Thoracic aorta (tissue), 2 donors: ENCODE measurements at regions not wholly inside any gene's neighbourhood (a gene's known extent, or its start where the extent isn't known, plus 50 kb on each side); places are given as distances from the start of the nearest gene placed in this dataset.

Source experiments
- ATAC-seq: fragments of 150-250 bp; one replicate; pipeline ENCODE4 v1.8.0; 2017; ENCODE audit warnings: low read depth; ENCODE audit not compliant: insufficient number of reproducible peaks, low FRiP score
- DNase-seq: peaks from one replicate; pipeline ENCODE4 v3.0.0-alpha.2; 2020; ENCODE audit warnings: low spot score
- H3K27ac ChIP-seq, 2 donors: fragments of 200-600 bp; sonication (generic); 1 replicate in 1 of 2; 2 replicates in 1 of 2; pipeline ENCODE4 v1.5.1; 2016; ENCODE audit warnings: mild to moderate bottlenecking in 2 of 2, moderate library complexity in 2 of 2
- H3K27me3 ChIP-seq: fragments of 200-600 bp; sonication (generic); replicated peaks from 2 replicates; pipeline ENCODE4 v1.6.0; 2016; ENCODE audit warnings: mild to moderate bottlenecking; ENCODE audit not compliant: insufficient read depth
- H3K36me3 ChIP-seq: fragments of 200-600 bp; sonication (generic); one replicate; pipeline ENCODE4 v1.5.1; 2016
- H3K4me1 ChIP-seq, 2 donors: fragments of 200-600 bp; sonication (generic); 1 replicate in 1 of 2; 2 replicates in 1 of 2; pipeline versions ENCODE4 v1.5.1 to v1.6.0; 2016; ENCODE audit warnings: low read depth in 2 of 2, mild to moderate bottlenecking in 1 of 2; ENCODE audit not compliant: control insufficient read depth in 1 of 2
- H3K4me3 ChIP-seq: fragments of 200-600 bp; sonication (generic); 2 replicates; pipeline ENCODE4 v1.5.1; 2016; ENCODE audit warnings: mild to moderate bottlenecking
- H3K9me3 ChIP-seq: fragments of 200-600 bp; sonication (generic); 2 replicates; pipeline ENCODE4 v1.5.1; 2016
- CTCF ChIP-seq: fragments of 200-600 bp; sonication (generic); IDR thresholded peaks from one replicate; pipeline ENCODE4 v1.5.1; 2019; ENCODE audit warnings: antibody characterized with exemption

GRCh38 chr16:79909571-79909970, 309.0 kb upstream of the MAF start:
- Histone ChIP-seq H3K27ac (no peak overlapping the region), H3K9me3 (no peaks in the 10 kb centered on the region), H3K4me3 (no peak overlapping the region), H3K36me3 (no peaks in the 10 kb centered on the region), H3K4me1 (peaks cover 0 to 11% of the 10 kb centered on the region in 2 donors), H3K27me3 (no peaks in the 10 kb centered on the region)
- no peak for DNase-seq
- TF ChIP-seq CTCF: no peak
- ATAC-seq: no peak

- Histone ChIP-seq H3K27me3 (no peaks in the 10 kb centered on the region), H3K4me3 (no peak overlapping the region), H3K4me1 (no peaks in the 10 kb centered on the region), H3K36me3 (no peaks in the 10 kb centered on the region), H3K27ac (no peak overlapping the region), H3K9me3 (no peaks in the 10 kb centered on the region)
- ATAC-seq (no peak), DNase-seq (no peak)
- TF ChIP-seq CTCF: no peak
Measured at GRCh38 chr16:79903471-79903870, 302.9 kb upstream of the MAF start.

- DNase-seq (no peak), ATAC-seq (no peak)
- Histone ChIP-seq H3K9me3 (no peaks in the 10 kb centered on the region), H3K4me1 (no peaks in the 10 kb centered on the region), H3K27me3 (no peaks in the 10 kb centered on the region), H3K27ac (no peak overlapping the region), H3K4me3 (no peak overlapping the region), H3K36me3 (no peaks in the 10 kb centered on the region)
- no peak for TF ChIP-seq CTCF
Measured at GRCh38 chr16:79902351-79902750, 301.8 kb upstream of the MAF start.

DNA sequence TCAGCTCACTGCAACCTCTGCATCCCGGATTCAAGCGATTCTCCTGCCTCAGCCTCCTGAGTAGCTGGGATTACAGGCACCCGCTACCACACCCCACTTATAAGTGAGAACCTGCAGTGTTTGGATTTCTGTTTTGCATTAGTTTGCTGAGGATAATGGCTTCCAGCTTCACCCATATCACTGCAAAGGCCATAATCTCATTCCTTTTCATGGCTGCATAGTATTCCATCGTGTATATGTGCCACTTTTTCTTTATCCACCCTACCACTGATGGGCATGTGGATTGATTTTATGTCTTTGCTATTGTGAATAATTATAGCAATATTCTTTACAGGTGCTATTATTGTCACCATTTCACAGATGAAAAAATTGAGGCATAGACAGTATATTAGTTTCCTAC, 301.0 kb upstream of the MAF start:
- H3K4me3 ChIP-seq: no peak overlapping the region
- H3K27me3 ChIP-seq: no peaks in the 10 kb centered on the region
- no peak for TF ChIP-seq CTCF
- no peak overlapping the region for H3K27ac ChIP-seq
- no peaks in the 10 kb centered on the region for H3K4me1 ChIP-seq
- no peaks in the 10 kb centered on the region for H3K9me3 ChIP-seq
- DNase-seq: no peak
- H3K36me3 ChIP-seq: no peaks in the 10 kb centered on the region
- no peak for ATAC-seq

- DNase-seq (no peak), ATAC-seq (no peak)
- no peak for TF ChIP-seq CTCF
- Histone ChIP-seq H3K9me3 (no peaks in the 10 kb centered on the region), H3K27ac (no peak overlapping the region), H3K27me3 (no peaks in the 10 kb centered on the region), H3K4me1 (no peaks in the 10 kb centered on the region), H3K36me3 (no peaks in the 10 kb centered on the region), H3K4me3 (no peak overlapping the region)
Measured at GRCh38 chr16:79899716-79900115, 299.2 kb upstream of the MAF start.
